ENCODE measurements at regions not wholly inside any gene's neighbourhood (a gene's known extent, or its start where the extent isn't known, plus 50 kb on each side); places are given as distances from the start of the nearest gene placed in this dataset.

DNA sequence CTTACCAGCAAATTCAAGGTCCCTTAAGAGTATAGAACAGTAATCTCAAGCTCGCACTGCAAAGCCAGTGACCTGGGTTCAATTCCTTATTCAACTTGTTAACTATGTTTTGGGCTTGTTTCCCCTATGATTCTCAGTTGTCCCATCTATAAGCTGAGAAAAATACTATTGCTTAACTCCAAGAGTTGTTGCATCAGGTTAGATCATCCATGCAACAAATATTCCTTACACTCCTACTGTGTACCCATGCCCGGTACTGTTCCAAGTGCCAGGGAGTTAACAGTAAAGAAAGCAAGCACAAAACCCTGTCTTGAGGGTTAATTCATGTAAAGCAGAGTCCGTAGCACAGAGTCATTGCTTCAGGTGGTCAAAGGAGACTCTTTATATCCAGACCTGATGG lies 247.3 kb downstream of the MAFB start:
- no peak overlapping the region for H3K4me3 ChIP-seq
- no peak overlapping the region for H3K27ac ChIP-seq
- TF ChIP-seq, protein P1, sequence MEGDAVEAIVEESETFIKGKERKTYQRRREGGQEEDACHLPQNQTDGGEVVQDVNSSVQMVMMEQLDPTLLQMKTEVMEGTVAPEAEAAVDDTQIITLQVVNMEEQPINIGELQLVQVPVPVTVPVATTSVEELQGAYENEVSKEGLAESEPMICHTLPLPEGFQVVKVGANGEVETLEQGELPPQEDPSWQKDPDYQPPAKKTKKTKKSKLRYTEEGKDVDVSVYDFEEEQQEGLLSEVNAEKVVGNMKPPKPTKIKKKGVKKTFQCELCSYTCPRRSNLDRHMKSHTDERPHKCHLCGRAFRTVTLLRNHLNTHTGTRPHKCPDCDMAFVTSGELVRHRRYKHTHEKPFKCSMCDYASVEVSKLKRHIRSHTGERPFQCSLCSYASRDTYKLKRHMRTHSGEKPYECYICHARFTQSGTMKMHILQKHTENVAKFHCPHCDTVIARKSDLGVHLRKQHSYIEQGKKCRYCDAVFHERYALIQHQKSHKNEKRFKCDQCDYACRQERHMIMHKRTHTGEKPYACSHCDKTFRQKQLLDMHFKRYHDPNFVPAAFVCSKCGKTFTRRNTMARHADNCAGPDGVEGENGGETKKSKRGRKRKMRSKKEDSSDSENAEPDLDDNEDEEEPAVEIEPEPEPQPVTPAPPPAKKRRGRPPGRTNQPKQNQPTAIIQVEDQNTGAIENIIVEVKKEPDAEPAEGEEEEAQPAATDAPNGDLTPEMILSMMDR (IDR thresholded peaks at IDR 0.05), result no peak
- DNase-seq (ENCODE audit: low spot score), result no peak

DNA sequence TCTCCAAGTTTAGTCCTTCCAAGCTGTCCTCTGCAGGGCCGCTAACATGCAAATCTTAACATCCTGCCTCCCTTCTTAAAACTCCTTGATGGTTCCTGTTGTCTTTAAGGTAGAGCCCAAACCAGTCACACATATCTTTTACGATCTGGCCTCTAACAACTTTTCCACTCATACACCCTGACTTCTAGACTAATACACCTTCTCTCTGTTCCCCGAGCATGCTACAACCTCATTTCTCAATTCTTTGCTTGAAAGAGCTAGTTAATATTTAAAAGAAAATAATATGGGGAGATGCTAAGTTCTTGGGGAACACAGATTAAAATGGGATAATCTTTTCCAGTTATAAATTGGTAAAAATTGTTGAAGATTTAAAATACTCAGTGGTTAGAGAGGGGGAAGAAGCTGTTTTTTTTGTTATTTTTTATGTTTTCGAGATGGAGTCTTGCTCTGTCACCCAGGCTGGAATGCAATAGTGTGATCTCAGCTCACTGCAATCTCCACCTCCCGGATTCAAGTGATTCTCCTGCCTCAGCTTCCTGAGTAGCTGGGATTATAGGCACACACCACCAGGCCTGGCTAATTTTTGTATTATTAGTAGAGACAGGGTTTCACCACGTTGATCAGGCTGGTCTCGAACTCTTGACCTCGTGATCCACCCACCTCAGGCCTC lies 250.7 kb downstream of the MAFB start:
- no peak for DNase-seq (ENCODE audit: low spot score)
- TF ChIP-seq, protein P1 (IDR thresholded peaks at IDR 0.05), result no peak
- H3K27ac ChIP-seq, result no peak overlapping the region
- H3K4me3 ChIP-seq, result no peak overlapping the region

DNA sequence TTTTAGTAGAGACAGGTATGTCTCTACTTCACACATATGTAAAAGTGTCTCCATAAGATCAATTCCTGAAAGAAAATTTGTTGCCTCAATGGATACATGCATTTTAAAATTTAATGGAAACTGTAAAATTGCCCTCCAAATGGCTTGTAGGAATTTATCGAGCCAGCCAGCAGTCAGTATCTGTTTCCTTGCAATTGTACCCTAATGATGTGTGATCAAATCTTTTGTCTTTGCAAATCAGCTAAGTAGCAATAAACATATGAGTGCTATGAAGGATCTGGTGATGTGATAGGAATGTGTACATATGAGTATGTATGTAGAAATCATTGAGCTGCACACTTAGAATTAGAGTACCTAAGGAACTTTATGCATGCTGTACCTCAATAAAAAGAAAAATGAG lies 253.0 kb downstream of the MAFB start:
- no peak overlapping the region for H3K27ac ChIP-seq
- no peak overlapping the region for H3K4me3 ChIP-seq
- no peak for DNase-seq (ENCODE audit: low spot score)
- TF ChIP-seq, protein P1 (IDR thresholded peaks at IDR 0.05), result no peak

GRCh38 chr20:40435146-40435895 lies 253.7 kb downstream of the MAFB start:
- TF ChIP-seq, protein P1 (IDR thresholded peaks at IDR 0.05), result no peak

DNA sequence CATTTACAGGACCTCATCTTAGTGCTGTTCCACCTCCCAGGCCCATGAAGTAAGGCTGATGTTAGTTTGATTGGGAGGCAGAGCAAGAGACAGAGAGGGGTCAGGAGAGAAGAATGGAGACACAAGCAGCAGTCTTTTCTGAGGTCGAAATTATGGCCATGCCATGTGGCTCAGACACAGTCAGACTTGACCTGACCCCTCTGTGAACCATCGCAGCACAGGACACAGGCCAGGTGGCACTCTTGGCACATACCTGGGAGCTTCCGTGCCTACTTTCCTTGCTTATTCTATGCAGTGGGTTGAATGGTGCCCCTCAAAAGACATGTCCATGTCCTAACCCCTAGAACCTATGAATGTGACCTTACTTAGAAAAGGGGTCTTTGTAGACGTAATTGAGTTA lies 254.9 kb downstream of the MAFB start:
- TF ChIP-seq, protein P1 (IDR thresholded peaks at IDR 0.05), result no peak
- Histone ChIP-seq H3K27ac (no peak overlapping the region), H3K4me3 (no peak overlapping the region)
- no peak for DNase-seq (ENCODE audit: low spot score)

More at GRCh38 chr20:40435146-40435895, 253.7 kb downstream of the MAFB start:
- Histone ChIP-seq H3K27ac (no peak overlapping the region), H3K4me3 (no peak overlapping the region)
- no peak for DNase-seq (ENCODE audit: low spot score)

DNA sequence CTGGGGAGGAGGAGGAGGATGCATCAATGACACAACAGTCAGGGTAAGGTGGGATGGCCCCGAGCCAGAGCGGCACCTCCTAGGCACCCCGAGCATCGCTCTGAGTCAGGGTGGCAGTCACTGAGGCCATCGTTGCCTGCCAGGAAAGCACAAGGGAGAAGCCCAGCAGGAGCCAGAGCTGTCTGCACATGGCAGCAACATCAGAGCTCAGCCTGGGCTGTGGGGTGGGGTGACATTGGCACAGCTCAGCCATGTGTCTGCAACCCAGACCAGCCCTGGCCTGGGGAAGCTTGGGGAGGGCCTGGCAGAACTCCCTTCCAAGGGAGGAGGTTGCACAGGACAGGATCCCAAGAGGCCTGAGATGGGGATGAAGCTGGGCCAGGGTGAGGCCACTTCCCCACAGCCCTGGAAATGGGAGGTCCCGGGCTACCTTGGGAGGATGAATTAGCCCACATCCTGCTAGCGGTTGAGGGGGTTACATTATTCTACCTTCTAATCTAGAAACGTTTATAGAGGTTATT lies 255.6 kb downstream of the MAFB start:
- no peak overlapping the region for H3K4me3 ChIP-seq
- no peak for DNase-seq (ENCODE audit: low spot score)
- TF ChIP-seq, protein P1 (IDR thresholded peaks at IDR 0.05), result no peak
- no peak overlapping the region for H3K27ac ChIP-seq

Measured in coronary artery (tissue), 2 donors.